GM23338 (cell line): ENCODE measurements at regions not wholly inside any gene's neighbourhood (a gene's known extent, or its start where the extent isn't known, plus 50 kb on each side); places are given as distances from the start of the nearest gene placed in this dataset.

ENCODE experiments used
- ATAC-seq: fragments of 200-7000 bp; cut with Tn5 transposase; 3 replicates; pipeline ENCODE4 v1.9.1; 2020
- DNase-seq: peaks from one replicate; pipeline ENCODE4 v3.0.0-alpha.2; 2015; ENCODE audit warnings: low spot score
- H2AFZ ChIP-seq: fragments of 200-600 bp; sonication (generic); 2 replicates; pipeline ENCODE4 v1.8.0; 2016; ENCODE audit warnings: antibody characterized with exemption, mild to moderate bottlenecking, moderate library complexity
- H3F3A ChIP-seq: fragments of 200-600 bp; sonication (generic); replicated peaks from 2 replicates; pipeline ENCODE4 v1.8.0; 2017; ENCODE audit warnings: antibody characterized with exemption, mixed run types, low read depth
- H3K27ac ChIP-seq: fragments of 200-600 bp; sonication (generic); 2 replicates; pipeline ENCODE4 v1.6.1; 2016; ENCODE audit warnings: low read depth
- H3K27me3 ChIP-seq: fragments of 200-600 bp; sonication (generic); 2 replicates; pipeline ENCODE4 v1.8.0; 2016; ENCODE audit warnings: mild to moderate bottlenecking, mixed run types, moderate library complexity; ENCODE audit not compliant: insufficient read depth
- H3K36me3 ChIP-seq: fragments of 200-600 bp; sonication (generic); 2 replicates; pipeline ENCODE4 v1.8.0; 2016; ENCODE audit warnings: mild to moderate bottlenecking; ENCODE audit not compliant: insufficient read depth
- H3K4me1 ChIP-seq: fragments of 200-600 bp; sonication (generic); 2 replicates; pipeline ENCODE4 v1.8.0; 2016; ENCODE audit warnings: mild to moderate bottlenecking, moderate library complexity; ENCODE audit not compliant: insufficient read depth
- H3K4me2 ChIP-seq: fragments of 200-600 bp; sonication (generic); 2 replicates; pipeline ENCODE4 v1.7.1; 2017; ENCODE audit warnings: mixed run types
- H3K4me3 ChIP-seq: fragments of 200-600 bp; sonication (generic); 2 replicates; pipeline ENCODE4 v1.6.1; 2016; ENCODE audit warnings: mixed run types
- H3K79me2 ChIP-seq: fragments of 200-600 bp; sonication (generic); replicated peaks from 2 replicates; pipeline ENCODE4 v1.8.0; 2017; ENCODE audit warnings: mild to moderate bottlenecking; ENCODE audit not compliant: insufficient read depth
- H3K9me2 ChIP-seq: fragments of 200-600 bp; sonication (generic); 2 replicates; pipeline ENCODE4 v1.8.0; 2017; ENCODE audit not compliant: insufficient read depth
- H4K20me1 ChIP-seq: fragments of 200-600 bp; sonication (generic); replicated peaks from 2 replicates; pipeline ENCODE4 v1.8.0; 2017; ENCODE audit warnings: mild to moderate bottlenecking; ENCODE audit not compliant: insufficient read depth
- H3K27ac Mint-ChIP-seq: 2 replicates; pipeline ENCODE4 v1.8.0; 2020; ENCODE audit warnings: inconsistent platforms, mild to moderate bottlenecking, moderate library complexity, mixed read lengths
- H3K27me3 Mint-ChIP-seq: 3 replicates; pipeline ENCODE4 v1.8.0; 2022; ENCODE audit warnings: low read depth, mild to moderate bottlenecking, moderate library complexity, mixed read lengths, inconsistent platforms; ENCODE audit not compliant: insufficient read depth, poor library complexity
- H3K36me3 Mint-ChIP-seq: 3 replicates; pipeline ENCODE4 v1.8.0; 2021; ENCODE audit warnings: low read depth, mild to moderate bottlenecking, inconsistent platforms, moderate library complexity, mixed read lengths
- H3K4me1 Mint-ChIP-seq: 3 replicates; pipeline ENCODE4 v1.8.0; 2020; ENCODE audit warnings: mild to moderate bottlenecking, inconsistent platforms, mixed read lengths
- H3K4me3 Mint-ChIP-seq: 3 replicates; pipeline ENCODE4 v1.8.0; 2021; ENCODE audit warnings: moderate library complexity, mild to moderate bottlenecking, inconsistent platforms, mixed read lengths
- H3K9me3 Mint-ChIP-seq: 3 replicates; pipeline ENCODE4 v1.8.0; 2020; ENCODE audit warnings: moderate library complexity, mild to moderate bottlenecking, inconsistent platforms, mixed read lengths
- CREB1 ChIP-seq: fragments of 250-450 bp; sonication (Bioruptor Pico); IDR thresholded peaks from 2 replicates; pipeline ENCODE4 v1.5.0; 2020; ENCODE audit warnings: low read depth, mild to moderate bottlenecking, moderate library complexity
- CTCF ChIP-seq, 2 experiments: fragments of 200-600 bp in 1 of 2; sonication (generic) in 1 of 2; conservative IDR thresholded peaks; 2 replicates each; pipeline versions ENCODE4 v1.5.1 to v1.6.1; 2016 to 2017; ENCODE audit warnings: antibody characterized with exemption in 2 of 2, low read depth in 2 of 2, mild to moderate bottlenecking in 2 of 2, moderate library complexity in 1 of 2
- ETS1 ChIP-seq: IDR thresholded peaks from 2 replicates; pipeline ENCODE4 v1.6.1; 2016; ENCODE audit warnings: antibody characterized with exemption
- EZH2 ChIP-seq: fragments of 200-600 bp; sonication (generic); IDR thresholded peaks from one replicate; pipeline ENCODE4 v1.8.0; 2017; ENCODE audit warnings: antibody characterized with exemption, mild to moderate bottlenecking, low read depth; ENCODE audit not compliant: unreplicated experiment
- EZH2phosphoT487 ChIP-seq: fragments of 200-600 bp; sonication (generic); IDR thresholded peaks from one replicate; pipeline ENCODE4 v1.8.1; 2018; ENCODE audit warnings: antibody characterized with exemption; ENCODE audit not compliant: unreplicated experiment
- JUNB ChIP-seq: IDR thresholded peaks from one replicate; pipeline ENCODE4 v1.6.1; 2016; ENCODE audit warnings: antibody characterized with exemption; ENCODE audit not compliant: unreplicated experiment
- NANOG ChIP-seq: IDR thresholded peaks from 2 replicates; pipeline ENCODE4 v1.6.1; 2016; ENCODE audit warnings: antibody characterized with exemption, borderline replicate concordance
- POLR2AphosphoS5 ChIP-seq: IDR thresholded peaks from 2 replicates; pipeline ENCODE4 v1.6.1; 2016; ENCODE audit warnings: antibody characterized with exemption, low read depth
- REST ChIP-seq: IDR thresholded peaks from one replicate; pipeline ENCODE4 v1.6.1; 2018; ENCODE audit warnings: antibody characterized with exemption; ENCODE audit not compliant: unreplicated experiment
- STAT1 ChIP-seq: IDR thresholded peaks from one replicate; pipeline ENCODE4 v1.6.1; 2016; ENCODE audit warnings: antibody characterized with exemption; ENCODE audit not compliant: unreplicated experiment
- ZNF114 ChIP-seq: fragments of 250-450 bp; sonication (Bioruptor Pico); IDR thresholded peaks from 2 replicates; pipeline ENCODE4 v1.5.0; 2020; ENCODE audit warnings: mild to moderate bottlenecking, moderate library complexity
- ZNF331 ChIP-seq: fragments of 250-450 bp; sonication (Bioruptor Pico); IDR thresholded peaks from 2 replicates; pipeline ENCODE4 v1.5.0; 2020; ENCODE audit warnings: low read depth, mild to moderate bottlenecking, moderate library complexity
- ZNF462 ChIP-seq: fragments of 250-450 bp; sonication (Bioruptor Pico); IDR thresholded peaks from 2 replicates; pipeline ENCODE4 v1.5.0; 2020; ENCODE audit warnings: mild to moderate bottlenecking, moderate library complexity

GRCh38 chr3:75014008-75014407 lies 399.5 kb upstream of the CNTN3 start:
- Mint-ChIP-seq H3K27me3 (peaks cover 2% of the 10 kb centered on the region), H3K27ac (no peak overlapping the region), H3K4me3 (no peak overlapping the region), H3K4me1 (no peaks in the 10 kb centered on the region; the same call in 2 of the 3 replicates), H3K9me3 (no peaks in the 10 kb centered on the region), H3K36me3 (no peaks in the 10 kb centered on the region)
- Histone ChIP-seq H3K27me3 (no peaks in the 10 kb centered on the region), H4K20me1 (no peaks in the 10 kb centered on the region), H3K4me1 (no peaks in the 10 kb centered on the region), H3K79me2 (no peaks in the 10 kb centered on the region), H3K36me3 (no peaks in the 10 kb centered on the region), H3K9me2 (no peaks in the 10 kb centered on the region), H3K4me3 (no peak overlapping the region), H3K4me2 (no peak overlapping the region), H2AFZ (no peak overlapping the region), H3F3A (no peaks in the 10 kb centered on the region), H3K27ac (no peak overlapping the region)
- ATAC-seq = no peak
- TF ChIP-seq STAT1 (no peak), CREB1 (CRISPR knock-in tag) (no peak), NANOG (no peak), ZNF114 (CRISPR knock-in tag) (no peak), ZNF462 (CRISPR knock-in tag) (no peak), EZH2phosphoT487 (no peak), ETS1 (no peak), CTCF (conservative IDR thresholded peaks at IDR 0.05; ENCODE audit: low read depth in 2 of 2) (no peak), POLR2AphosphoS5 (no peak), REST (no peak), ZNF331 (CRISPR knock-in tag) (no peak), JUNB (no peak), EZH2 (no peak)
- DNase-seq = no peak
